KG1 (cell line): ENCODE measurements at regions not wholly inside any gene's neighbourhood (a gene's known extent, or its start where the extent isn't known, plus 50 kb on each side); places are given as distances from the start of the nearest gene placed in this dataset.
"Not testable (repeated sequence)": the region's sequence is repeated elsewhere in the genome, so short reads cannot be mapped to it uniquely, and the experiment has no call there.

Source experiments
- DNase-seq: peaks from one replicate; lab custom pipeline; 2025; lab: John Stamatoyannopoulos, UW

- DNase-seq: no peak
Measured at GRCh38 chr10:118914629-118915028, 114.9 kb upstream of the NANOS1 start.

GRCh38 chr10:118915161-118915560, 114.4 kb upstream of the NANOS1 start:
- no peak for DNase-seq

GRCh38 chr10:118916777-118917176, 112.7 kb upstream of the NANOS1 start:
- DNase-seq: no peak

- DNase-seq: no peak
Measured at GRCh38 chr10:118917701-118918100, 111.8 kb upstream of the NANOS1 start.

GRCh38 chr10:118918116-118918515, 111.4 kb upstream of the NANOS1 start:
- no peak for DNase-seq

- DNase-seq: no peak
Measured at GRCh38 chr10:118918587-118918986, 110.9 kb upstream of the NANOS1 start.

- no peak for DNase-seq
Measured at GRCh38 chr10:118920206-118920605, 109.3 kb upstream of the NANOS1 start.

- no peak for DNase-seq
Measured at GRCh38 chr10:118922226-118922625, 107.3 kb upstream of the NANOS1 start.

- DNase-seq: no peak
Measured at GRCh38 chr10:118922972-118923371, 106.5 kb upstream of the NANOS1 start.

GRCh38 chr10:118924493-118924892, 105.0 kb upstream of the NANOS1 start:
- DNase-seq: no peak

- DNase-seq: no peak
Measured at GRCh38 chr10:118925404-118926071, 104.0 kb upstream of the NANOS1 start.

GRCh38 chr10:118926072-118926417, 103.5 kb upstream of the NANOS1 start:
- DNase-seq: no peak

GRCh38 chr10:118926441-118926840, 103.1 kb upstream of the NANOS1 start:
- no peak for DNase-seq

- no peak for DNase-seq
Measured at GRCh38 chr10:118926903-118927302, 102.6 kb upstream of the NANOS1 start.

- no peak for DNase-seq
Measured at GRCh38 chr10:118927321-118927720, 102.2 kb upstream of the NANOS1 start.

GRCh38 chr10:118930614-118931013, 98.9 kb upstream of the NANOS1 start:
- DNase-seq: no peak

- no peak for DNase-seq
Measured at GRCh38 chr10:118931436-118931835, 98.1 kb upstream of the NANOS1 start.

- DNase-seq: not testable (repeated sequence)
Measured at GRCh38 chr10:118932154-118932553, 97.4 kb upstream of the NANOS1 start.

- DNase-seq: no peak
Measured at GRCh38 chr10:118937226-118937625, 92.3 kb upstream of the NANOS1 start.

- DNase-seq: no peak
Measured at GRCh38 chr10:118939211-118940007, 90.1 kb upstream of the NANOS1 start.

- no peak for DNase-seq
Measured at GRCh38 chr10:118940386-118940785, 89.1 kb upstream of the NANOS1 start.

- no peak for DNase-seq
Measured at GRCh38 chr10:118943253-118943652, 86.3 kb upstream of the NANOS1 start.

- DNase-seq: no peak
Measured at GRCh38 chr10:118944959-118945633, 84.4 kb upstream of the NANOS1 start.
